ENCODE measurements at regions not wholly inside any gene's neighbourhood (a gene's known extent, or its start where the extent isn't known, plus 50 kb on each side); places are given as distances from the start of the nearest gene placed in this dataset.

DNA sequence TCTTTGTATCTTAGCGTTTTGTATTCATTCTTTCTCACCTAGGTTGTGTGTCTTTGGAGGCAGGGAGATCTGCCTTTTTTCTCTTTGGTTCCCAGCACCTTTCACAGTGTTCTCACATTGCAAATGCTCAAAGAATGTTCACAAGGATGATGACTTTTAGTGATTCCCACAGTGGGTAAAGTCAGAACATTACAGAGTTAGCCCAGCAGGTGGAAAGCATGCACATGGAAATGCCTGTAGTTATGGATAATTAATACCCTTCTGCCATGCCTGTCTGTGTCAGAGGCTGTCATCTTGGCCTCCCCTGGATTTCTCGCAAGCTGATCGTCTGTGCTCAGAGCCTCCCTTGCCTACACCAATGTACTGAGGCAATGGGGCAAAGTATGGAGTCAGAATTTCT lies 458.9 kb downstream of the LMO4 start:
- TF ChIP-seq POLR2A (IDR thresholded peaks at IDR 0.05): no peak
- TF ChIP-seq, protein P1, sequence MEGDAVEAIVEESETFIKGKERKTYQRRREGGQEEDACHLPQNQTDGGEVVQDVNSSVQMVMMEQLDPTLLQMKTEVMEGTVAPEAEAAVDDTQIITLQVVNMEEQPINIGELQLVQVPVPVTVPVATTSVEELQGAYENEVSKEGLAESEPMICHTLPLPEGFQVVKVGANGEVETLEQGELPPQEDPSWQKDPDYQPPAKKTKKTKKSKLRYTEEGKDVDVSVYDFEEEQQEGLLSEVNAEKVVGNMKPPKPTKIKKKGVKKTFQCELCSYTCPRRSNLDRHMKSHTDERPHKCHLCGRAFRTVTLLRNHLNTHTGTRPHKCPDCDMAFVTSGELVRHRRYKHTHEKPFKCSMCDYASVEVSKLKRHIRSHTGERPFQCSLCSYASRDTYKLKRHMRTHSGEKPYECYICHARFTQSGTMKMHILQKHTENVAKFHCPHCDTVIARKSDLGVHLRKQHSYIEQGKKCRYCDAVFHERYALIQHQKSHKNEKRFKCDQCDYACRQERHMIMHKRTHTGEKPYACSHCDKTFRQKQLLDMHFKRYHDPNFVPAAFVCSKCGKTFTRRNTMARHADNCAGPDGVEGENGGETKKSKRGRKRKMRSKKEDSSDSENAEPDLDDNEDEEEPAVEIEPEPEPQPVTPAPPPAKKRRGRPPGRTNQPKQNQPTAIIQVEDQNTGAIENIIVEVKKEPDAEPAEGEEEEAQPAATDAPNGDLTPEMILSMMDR (IDR thresholded peaks at IDR 0.05): no peak
- no peaks in the 10 kb centered on the region for H3K4me1 ChIP-seq
- H3K36me3 ChIP-seq: no peaks in the 10 kb centered on the region
- DNase-seq: no peak
- H3K4me3 ChIP-seq: no peak overlapping the region
- no peak overlapping the region for H3K27ac ChIP-seq
- intact Hi-C loops (cut with DNase I): no loop called here
- H3K9me3 ChIP-seq: no peaks in the 10 kb centered on the region
- 49 to 59% methylated on average over 3 of the region's 3 CpGs for WGBS, 2 donors
- no peaks in the 10 kb centered on the region for H3K27me3 ChIP-seq

DNA sequence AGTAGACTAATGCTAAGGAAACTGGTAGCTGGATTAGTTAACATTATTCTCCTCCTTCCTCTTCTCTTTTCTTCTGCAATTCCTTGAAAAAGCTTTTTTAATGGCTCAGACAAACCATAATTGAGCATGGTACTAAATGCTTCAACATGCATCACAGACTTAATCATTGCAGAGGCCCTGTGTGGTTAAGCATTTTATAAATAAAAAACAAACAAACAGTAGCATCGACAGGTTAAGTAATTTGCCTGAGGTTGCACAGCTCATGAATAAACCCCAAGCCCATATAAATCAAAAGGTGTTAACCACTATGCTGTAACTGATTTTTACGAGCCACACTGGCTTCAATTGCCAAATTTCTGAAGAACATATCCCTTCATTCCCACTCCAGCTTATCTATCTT lies 462.1 kb downstream of the LMO4 start:
- DNase-seq: no peak
- 66 to 72% methylated on average over 2 of the region's 2 CpGs for WGBS, 2 donors
- H3K36me3 ChIP-seq: no peaks in the 10 kb centered on the region

DNA sequence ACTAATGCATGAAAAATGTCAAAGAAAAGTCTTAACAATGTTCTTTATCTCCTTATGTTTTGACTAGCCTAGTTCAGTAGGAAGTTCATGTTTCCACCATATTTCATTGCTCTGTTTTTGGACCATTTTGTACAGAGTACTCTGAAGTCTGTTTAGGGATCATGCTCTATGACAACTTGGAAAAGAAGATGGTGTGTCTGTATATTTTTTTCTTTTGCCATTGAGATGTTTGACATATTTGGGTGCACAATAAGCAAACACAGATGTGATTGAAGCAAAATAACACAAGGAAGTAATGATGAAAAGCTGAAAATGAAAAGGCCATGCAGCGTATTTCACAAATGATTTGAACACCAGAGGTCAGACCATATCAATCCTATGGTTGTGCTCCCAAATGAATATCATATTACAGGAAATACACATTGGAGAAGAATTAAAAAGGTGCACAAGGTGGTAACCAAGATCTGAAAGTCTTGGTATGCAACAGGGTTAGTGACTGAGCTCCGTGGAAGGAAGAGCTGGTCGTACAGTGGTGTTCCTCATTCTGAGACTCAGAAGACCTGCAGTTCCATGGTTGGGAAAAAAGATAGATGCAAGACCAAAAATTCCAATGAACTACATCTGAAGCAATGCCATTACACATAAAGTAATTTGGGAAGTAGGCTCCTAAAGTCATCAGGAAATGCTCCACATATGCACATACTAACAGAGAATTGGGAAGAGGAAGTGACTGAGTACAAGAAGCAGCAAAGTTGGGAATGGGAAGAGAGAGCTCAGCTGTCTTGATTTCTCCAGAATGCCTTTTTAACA lies 463.5 kb downstream of the LMO4 start:
- Histone ChIP-seq H3K4me1 (no peaks in the 10 kb centered on the region), H3K36me3 (no peaks in the 10 kb centered on the region), H3K27ac (no peak overlapping the region), H3K9me3 (no peaks in the 10 kb centered on the region), H3K27me3 (no peaks in the 10 kb centered on the region), H3K4me3 (no peak overlapping the region)
- intact Hi-C loops (cut with DNase I): no loop called here
- WGBS, 2 donors: 83 to 88% methylated on average over 3 of the region's 3 CpGs
- TF ChIP-seq, protein P1 (IDR thresholded peaks at IDR 0.05): no peak
- TF ChIP-seq POLR2A (IDR thresholded peaks at IDR 0.05): no peak
- DNase-seq: no peak

More for the DNA sequence above, 462.1 kb downstream of the LMO4 start:
- TF ChIP-seq, protein P1 (IDR thresholded peaks at IDR 0.05): no peak
- TF ChIP-seq POLR2A (IDR thresholded peaks at IDR 0.05): no peak
- H3K4me1 ChIP-seq: no peaks in the 10 kb centered on the region
- intact Hi-C loops (cut with DNase I): no loop called here
- no peak overlapping the region for H3K27ac ChIP-seq
- no peak overlapping the region for H3K4me3 ChIP-seq
- no peaks in the 10 kb centered on the region for H3K9me3 ChIP-seq
- H3K27me3 ChIP-seq: no peaks in the 10 kb centered on the region

DNA sequence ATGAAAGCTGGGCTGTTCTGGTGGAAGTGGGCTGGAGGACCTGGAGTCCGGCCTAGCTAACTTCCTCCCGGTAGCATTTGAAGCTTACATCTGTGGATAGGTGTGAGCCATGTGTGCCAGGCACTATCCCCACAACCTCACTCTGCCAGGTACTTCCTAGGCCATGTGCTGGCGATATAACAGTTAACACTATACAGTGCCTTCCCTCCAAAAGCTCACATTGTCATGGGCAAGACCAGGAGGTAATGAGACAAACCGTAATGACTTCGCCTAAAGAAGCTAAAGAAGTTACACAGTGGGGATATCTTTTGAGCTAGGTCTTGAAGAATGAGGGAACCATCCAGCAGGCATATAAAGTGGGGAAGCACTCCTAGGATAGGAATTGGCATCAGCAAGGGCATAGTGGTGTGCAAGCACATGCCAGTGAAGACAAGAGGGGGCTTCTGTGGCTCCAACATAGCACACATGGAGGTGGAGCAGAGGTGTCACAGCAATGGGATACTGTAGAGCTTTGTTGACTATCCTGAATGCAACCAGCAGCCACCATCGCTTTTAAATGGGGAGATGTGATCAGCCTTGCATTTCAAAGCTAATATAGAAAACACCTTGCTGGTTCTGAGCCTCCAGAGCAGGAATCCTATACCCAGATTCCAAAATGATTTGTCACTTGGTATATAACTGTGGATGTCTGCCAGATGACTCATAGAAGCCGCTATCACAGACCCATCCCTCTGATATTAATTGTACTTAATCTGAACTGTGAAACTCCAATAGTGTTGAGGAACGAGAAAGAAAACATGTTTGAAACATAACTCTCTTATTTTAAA lies 466.3 kb downstream of the LMO4 start:
- TF ChIP-seq POLR2A (IDR thresholded peaks at IDR 0.05): no peak
- TF ChIP-seq, protein P1 (IDR thresholded peaks at IDR 0.05): no peak
- Histone ChIP-seq H3K27me3 (no peaks in the 10 kb centered on the region), H3K4me1 (no peaks in the 10 kb centered on the region), H3K9me3 (no peaks in the 10 kb centered on the region), H3K27ac (no peak overlapping the region), H3K36me3 (no peaks in the 10 kb centered on the region), H3K4me3 (no peak overlapping the region)
- DNase-seq: no peak
- 62 to 67% methylated on average over 8 of the region's 8 CpGs for WGBS, 2 donors
- intact Hi-C loops (cut with DNase I): no loop called here
